T follicular helper cell (primary cell): ENCODE measurements at regions not wholly inside any gene's neighbourhood (a gene's known extent, or its start where the extent isn't known, plus 50 kb on each side); places are given as distances from the start of the nearest gene placed in this dataset.
"Not testable (repeated sequence)": the region's sequence is repeated elsewhere in the genome, so short reads cannot be mapped to it uniquely, and the experiment has no call there.

Experiments used
- DNase-seq: peaks from one replicate; pipeline ENCODE4 v3.0.0-alpha.2; 2020; ENCODE audit warnings: low read depth

- DNase-seq = no peak
These were observed 801.9 kb upstream of the ACO1 start for GRCh38 chr9:31582561-31582960.

GRCh38 chr9:31585158-31585557, 799.3 kb upstream of the ACO1 start:
- no peak for DNase-seq

- DNase-seq = no peak
These were observed 797.3 kb upstream of the ACO1 start for GRCh38 chr9:31587146-31587545.

- no peak for DNase-seq
These were observed 796.4 kb upstream of the ACO1 start for GRCh38 chr9:31588006-31588405.

GRCh38 chr9:31588756-31589155, 795.7 kb upstream of the ACO1 start:
- DNase-seq = no peak

GRCh38 chr9:31590091-31590490, 794.4 kb upstream of the ACO1 start:
- DNase-seq = no peak

- DNase-seq = not testable (repeated sequence)
These were observed 787.4 kb upstream of the ACO1 start for GRCh38 chr9:31597086-31597485.

- DNase-seq = no peak
These were observed 786.5 kb upstream of the ACO1 start for GRCh38 chr9:31597977-31598376.

- no peak for DNase-seq
These were observed 782.8 kb upstream of the ACO1 start for GRCh38 chr9:31601666-31602065.

- no peak for DNase-seq
These were observed 779.9 kb upstream of the ACO1 start for GRCh38 chr9:31604531-31604930.

- DNase-seq = no peak
These were observed 779.3 kb upstream of the ACO1 start for GRCh38 chr9:31605164-31605563.

GRCh38 chr9:31606678-31607077, 777.8 kb upstream of the ACO1 start:
- no peak for DNase-seq

- no peak for DNase-seq
These were observed 776.0 kb upstream of the ACO1 start for GRCh38 chr9:31608416-31608815.

GRCh38 chr9:31608881-31609280, 775.6 kb upstream of the ACO1 start:
- DNase-seq = no peak

- no peak for DNase-seq
These were observed 772.0 kb upstream of the ACO1 start for GRCh38 chr9:31612336-31613030.

- DNase-seq = no peak
These were observed 768.5 kb upstream of the ACO1 start for GRCh38 chr9:31615966-31616365.

- DNase-seq = no peak
These were observed 760.9 kb upstream of the ACO1 start for GRCh38 chr9:31623511-31623910.

- DNase-seq = no peak
These were observed 755.2 kb upstream of the ACO1 start for GRCh38 chr9:31629292-31629691.

- DNase-seq = no peak
These were observed 747.2 kb upstream of the ACO1 start for GRCh38 chr9:31637265-31637664.

GRCh38 chr9:31637861-31638260, 746.6 kb upstream of the ACO1 start:
- DNase-seq = no peak

- DNase-seq = no peak
These were observed 745.0 kb upstream of the ACO1 start for GRCh38 chr9:31639451-31639850.

- DNase-seq = no peak
These were observed 715.1 kb upstream of the ACO1 start for GRCh38 chr9:31669311-31669710.

- no peak for DNase-seq
These were observed 713.4 kb upstream of the ACO1 start for GRCh38 chr9:31671011-31671410.

GRCh38 chr9:31674264-31674663, 710.2 kb upstream of the ACO1 start:
- no peak for DNase-seq
